Fibroblast of peridontal ligament (primary cell): ENCODE measurements at regions not wholly inside any gene's neighbourhood (a gene's known extent, or its start where the extent isn't known, plus 50 kb on each side); places are given as distances from the start of the nearest gene placed in this dataset.

ENCODE experiments used
- DNase-seq: peaks from one replicate; pipeline ENCODE4 v3.0.0-alpha.2; 2010; ENCODE audit errors: extremely low read depth

- DNase-seq: no peak
Observed at GRCh38 chr16:35377142-35377541, 1917.7 kb downstream of the TP53TG3F start.

DNA sequence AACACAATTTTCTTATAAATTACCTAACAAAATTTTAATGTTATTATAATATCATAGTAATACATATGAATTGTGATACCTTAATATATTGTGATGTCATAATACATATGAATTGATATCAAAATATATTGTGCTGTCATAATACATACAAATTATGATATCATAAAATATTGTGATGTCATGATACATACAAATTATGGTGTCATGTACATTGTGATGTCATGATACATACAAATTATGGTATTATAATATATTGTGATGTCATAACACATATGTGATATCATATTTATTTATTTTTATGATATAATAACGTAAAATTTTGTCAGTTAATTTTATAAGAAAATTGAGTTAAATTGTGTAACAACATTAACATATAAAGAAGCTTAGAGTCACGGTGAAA, 1927.2 kb downstream of the TP53TG3F start:
- no peak for DNase-seq

- no peak for DNase-seq
Observed at GRCh38 chr16:35391328-35391727, 1931.9 kb downstream of the TP53TG3F start.

DNA sequence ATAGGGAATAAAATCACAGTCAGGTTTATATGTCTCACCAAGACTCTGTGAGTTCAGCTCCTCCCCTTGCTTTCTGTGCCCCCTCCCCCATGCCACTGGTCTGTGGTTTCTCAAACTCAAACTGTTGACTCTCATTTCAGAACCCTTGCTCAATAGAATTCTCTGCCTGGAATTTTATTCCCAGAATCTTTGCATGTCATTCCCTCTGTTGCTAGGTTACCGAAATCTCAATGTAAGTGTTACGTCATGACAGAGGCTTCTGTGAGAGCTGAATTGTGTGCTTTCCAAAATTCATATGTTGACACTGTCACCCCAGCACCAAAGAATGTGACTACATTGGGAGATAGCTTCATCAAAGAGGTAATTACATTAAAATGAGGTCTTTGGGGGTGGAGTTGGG, 1938.8 kb downstream of the TP53TG3F start:
- no peak for DNase-seq

DNA sequence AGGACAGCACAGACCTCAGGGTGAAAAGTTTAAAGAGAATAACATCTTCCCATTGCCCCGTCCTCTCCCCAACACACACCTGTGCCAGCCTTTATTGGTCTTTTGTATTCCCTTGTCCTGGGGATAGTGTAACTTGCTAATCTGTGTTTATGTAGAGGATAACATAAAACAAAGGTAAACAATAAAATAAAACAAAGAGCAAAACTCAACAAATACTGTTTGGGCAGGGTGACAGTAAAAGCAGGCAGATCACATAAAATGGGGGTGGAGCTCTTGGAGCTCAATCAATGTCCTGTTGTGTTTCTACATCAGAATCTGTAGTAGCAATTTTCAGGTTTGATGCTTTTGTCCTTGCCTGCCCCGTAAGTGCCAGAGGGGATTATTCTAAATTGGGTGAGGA, 1939.7 kb downstream of the TP53TG3F start:
- no peak for DNase-seq

GRCh38 chr16:35404273-35404672, 1944.9 kb downstream of the TP53TG3F start:
- DNase-seq: no peak

GRCh38 chr16:35405526-35405925, 1946.1 kb downstream of the TP53TG3F start:
- no peak for DNase-seq

DNA sequence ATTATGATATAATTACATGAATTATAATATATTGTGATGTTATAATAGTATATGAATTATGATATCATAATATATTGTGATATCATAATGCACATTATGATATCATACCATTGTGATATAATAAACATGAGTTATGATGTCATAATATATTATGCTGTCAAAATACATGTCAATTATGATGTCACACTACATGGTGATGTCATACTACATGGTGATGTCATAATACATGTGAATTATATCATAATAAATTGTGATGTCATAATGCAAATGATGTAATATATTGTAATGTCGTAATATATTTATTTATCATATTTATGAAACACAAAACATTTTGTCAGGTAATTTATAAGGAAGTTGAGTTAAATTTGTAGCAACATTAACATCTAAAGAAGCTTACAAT, 1950.1 kb downstream of the TP53TG3F start:
- DNase-seq: no peak

GRCh38 chr16:35410438-35410837, 1951.0 kb downstream of the TP53TG3F start:
- no peak for DNase-seq

GRCh38 chr16:35411156-35411555, 1951.7 kb downstream of the TP53TG3F start:
- no peak for DNase-seq

DNA sequence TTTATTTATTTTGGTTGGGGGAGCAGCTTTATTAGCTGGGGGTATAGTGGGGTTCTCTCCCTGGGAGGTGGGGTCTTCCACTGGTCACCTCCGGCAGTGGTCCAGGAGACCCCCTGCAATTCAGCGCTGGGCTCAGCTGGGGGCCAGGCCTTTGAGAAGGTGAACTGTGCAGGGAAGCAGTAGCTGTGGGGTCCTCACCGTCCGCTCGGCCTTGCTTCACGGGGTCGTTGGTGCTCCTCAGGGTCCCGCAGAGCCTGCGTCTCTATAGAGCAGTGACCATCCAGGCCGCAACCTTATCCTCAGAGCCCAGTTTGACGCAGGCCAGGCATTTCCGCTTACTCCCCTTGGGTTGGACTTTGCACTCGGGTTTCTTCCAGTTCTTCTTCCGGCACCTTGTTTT, 1954.7 kb downstream of the TP53TG3F start:
- DNase-seq: no peak

DNA sequence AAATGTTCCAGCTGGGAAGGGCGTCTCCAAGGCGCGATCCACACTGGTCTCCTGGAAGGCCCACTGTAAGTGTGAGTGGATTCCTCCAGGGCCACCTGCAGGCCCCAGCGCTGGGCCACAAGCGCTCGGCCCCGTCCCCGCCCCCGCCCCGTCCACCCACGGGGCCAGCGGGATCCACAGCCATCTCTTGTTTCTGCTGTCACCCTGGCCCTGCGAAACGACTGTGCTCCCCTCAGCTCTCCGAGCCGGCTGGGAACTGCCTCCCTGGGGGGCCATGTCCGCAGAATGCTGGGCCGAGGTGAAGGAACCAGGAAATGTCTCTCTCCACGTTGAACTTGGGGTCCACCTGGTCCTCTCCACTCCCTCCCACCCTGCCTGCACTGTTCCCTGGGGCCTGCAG, 1955.2 kb downstream of the TP53TG3F start:
- no peak for DNase-seq

- DNase-seq: no peak
Observed at GRCh38 chr16:35425270-35425669, 1965.9 kb downstream of the TP53TG3F start.

- DNase-seq: no peak
Observed at GRCh38 chr16:35431829-35432663, 1972.6 kb downstream of the TP53TG3F start.

DNA sequence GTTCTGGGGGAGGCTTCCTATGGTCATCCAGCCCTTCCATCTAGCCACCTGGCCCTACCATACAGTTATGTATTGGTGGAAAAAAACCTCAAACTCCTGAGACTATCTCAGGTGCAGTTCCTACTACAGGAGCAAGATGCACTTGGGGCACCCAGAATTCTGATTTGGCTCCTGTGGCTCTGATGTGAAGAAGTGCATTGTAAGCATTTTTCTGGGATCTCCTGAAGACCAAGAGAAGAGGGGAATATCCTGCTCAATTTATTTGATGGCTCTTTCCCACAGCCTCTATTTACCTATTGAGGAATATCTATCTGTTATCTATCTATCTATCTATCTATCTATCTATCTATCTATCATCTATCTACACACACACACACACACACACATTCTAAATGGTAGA, 1981.5 kb downstream of the TP53TG3F start:
- DNase-seq: no peak

DNA sequence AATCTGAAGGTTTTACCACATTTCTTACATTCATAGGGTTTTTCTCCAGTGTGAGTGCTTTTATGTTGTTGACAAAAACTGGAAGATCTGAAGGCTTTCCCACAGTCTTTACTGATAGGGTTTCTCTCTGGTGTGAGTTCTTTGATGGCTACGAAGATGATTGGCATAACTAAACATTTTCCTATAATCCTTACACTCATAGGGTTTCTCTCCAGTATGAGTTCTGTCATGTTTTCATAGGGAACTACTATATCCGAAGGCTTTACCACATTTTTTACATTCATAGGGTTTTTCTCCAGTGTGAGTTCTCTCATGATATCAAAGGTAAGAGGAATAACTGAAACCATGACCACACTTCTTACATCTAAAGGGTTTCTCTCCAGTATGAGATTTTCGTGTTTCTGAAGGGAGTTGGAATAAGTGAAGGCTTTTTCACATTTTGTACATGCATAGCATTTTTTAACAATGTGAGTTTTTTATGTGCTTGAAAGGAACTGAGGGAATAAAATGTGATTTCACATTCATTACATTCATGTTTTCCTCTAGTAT, 1987.7 kb downstream of the TP53TG3F start:
- DNase-seq: no peak

DNA sequence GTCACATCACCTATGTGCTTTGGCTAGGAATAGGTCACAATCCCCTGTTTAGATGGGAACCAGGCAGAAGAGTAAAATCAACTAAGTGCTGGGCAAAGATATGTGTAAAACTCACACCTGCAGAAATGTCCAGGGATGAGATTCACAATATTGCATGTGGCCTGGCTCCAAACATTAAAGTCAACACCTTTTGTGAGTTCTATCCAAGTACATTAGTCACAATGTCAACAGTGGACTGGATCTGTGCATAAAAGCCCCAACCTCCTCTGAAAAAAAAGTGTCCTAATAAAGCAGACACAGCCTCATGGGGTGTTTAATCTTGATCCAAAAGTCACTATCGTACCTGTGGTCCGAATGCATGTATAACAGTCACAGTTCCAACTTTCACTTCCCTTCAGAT, 1990.3 kb downstream of the TP53TG3F start:
- DNase-seq: no peak

GRCh38 chr16:35450648-35451047, 1991.2 kb downstream of the TP53TG3F start:
- no peak for DNase-seq

GRCh38 chr16:35452471-35452870, 1993.1 kb downstream of the TP53TG3F start:
- DNase-seq: no peak

DNA sequence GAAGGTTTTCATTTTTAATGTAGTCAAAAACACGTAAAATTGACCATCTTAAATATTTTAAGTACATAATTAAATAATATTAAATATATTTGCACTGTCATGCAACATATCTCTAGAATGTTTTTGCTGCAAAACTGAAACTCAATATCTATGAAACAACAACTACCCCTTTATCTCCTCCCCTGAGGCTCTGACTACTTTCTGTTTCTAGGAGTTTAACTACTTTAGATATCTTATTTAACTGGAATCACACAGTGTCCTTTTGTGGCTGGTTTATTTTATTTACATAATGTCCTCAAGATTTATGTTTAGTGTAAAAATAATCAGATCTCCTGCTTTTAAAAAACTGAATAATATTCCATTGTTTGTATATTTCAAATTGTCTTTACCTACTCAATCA, 2003.9 kb downstream of the TP53TG3F start:
- no peak for DNase-seq

GRCh38 chr16:35480361-35480760, 2020.9 kb downstream of the TP53TG3F start:
- DNase-seq: no peak

- no peak for DNase-seq
Observed at GRCh38 chr16:35480988-35481387, 2021.6 kb downstream of the TP53TG3F start.

- DNase-seq: no peak
Observed at GRCh38 chr16:35485915-35486314, 2026.5 kb downstream of the TP53TG3F start.

DNA sequence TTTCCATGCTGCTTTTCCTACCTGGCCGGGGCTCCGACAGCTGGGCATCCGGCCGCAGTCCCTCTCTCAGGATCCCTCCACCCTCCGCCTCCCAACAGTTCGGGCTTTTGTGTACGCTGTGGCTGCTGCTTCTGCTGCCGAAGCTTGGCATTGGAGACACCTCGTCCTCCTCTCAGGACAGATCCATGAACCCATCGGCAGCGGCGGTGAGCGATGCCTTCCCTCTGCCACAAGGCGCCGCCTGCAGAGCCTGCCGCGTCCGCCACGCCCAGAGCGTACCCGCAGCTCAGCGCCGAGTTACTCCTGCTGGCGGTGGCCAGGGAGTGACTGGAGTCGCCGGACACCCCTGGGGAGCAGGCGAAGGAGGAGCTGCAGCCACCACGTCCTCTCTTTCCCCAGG, 2032.8 kb downstream of the TP53TG3F start:
- no peak for DNase-seq
